HG02623 (cell line): ENCODE measurements at regions not wholly inside any gene's neighbourhood (a gene's known extent, or its start where the extent isn't known, plus 50 kb on each side); places are given as distances from the start of the nearest gene placed in this dataset.
"Not testable (repeated sequence)": the region's sequence is repeated elsewhere in the genome, so short reads cannot be mapped to it uniquely, and the experiment has no call there.

ENCODE experiments used
- ATAC-seq: cut with Tn5 transposase; IDR thresholded peaks from one replicate; pipeline ENCODE4 v1.9.1; 2021; ENCODE audit warnings: moderate library complexity; ENCODE audit not compliant: unreplicated experiment

DNA sequence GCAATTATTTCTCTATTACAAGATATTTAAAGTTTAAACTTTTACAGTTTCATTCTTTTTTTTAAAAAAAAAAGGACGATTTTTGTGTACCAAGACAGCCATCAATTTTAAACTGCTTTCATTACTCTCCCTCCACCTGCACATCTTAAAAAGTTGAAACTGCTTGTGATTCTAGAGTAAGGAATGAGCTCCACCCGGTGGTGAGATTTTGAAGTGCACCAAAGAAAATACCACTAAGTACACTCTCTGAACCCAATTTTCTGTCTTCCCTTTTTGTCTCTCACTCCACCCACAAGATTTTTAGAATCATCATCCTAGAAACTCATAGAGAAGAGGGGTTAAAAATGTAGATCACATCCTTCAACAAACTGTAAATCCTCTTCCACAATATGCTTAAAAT, 91.3 kb upstream of the WDR44 start:
- ATAC-seq, result no peak

DNA sequence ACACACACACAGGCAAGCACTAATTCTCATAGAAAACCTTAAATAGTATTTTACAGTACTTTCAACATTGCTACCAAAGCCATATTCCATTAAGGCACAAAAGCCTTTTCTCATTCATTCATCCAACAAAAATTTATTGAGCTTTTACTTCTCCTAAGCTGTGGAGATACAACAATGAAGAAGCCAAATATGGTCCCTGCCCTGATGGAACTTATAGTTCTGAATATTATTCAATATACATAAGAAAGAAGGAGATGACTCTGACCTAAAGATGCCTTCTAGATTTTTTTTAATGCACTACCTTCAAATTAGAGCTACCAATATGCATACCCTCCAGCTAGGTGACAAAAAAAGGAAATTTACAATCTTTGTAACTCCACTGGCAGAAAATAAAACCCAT, 90.0 kb upstream of the WDR44 start:
- ATAC-seq, result no peak

DNA sequence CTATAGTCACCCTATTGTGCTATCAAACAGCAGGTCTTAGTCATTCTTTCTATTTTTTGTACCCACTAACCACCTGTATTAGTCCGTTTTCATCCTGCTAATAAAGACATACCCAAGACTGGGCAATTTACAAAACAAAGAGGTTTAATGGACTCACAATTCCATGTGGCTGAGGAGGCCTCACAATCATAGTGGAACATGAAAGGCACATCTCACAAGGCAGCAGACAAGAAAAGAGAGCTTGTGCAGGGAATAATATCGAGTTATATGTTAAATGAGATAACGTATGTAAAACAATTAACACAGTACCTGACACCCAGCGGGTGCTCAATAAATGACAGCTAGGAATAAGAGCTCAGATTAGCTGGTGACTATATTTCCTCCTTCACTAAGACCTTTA, 88.1 kb upstream of the WDR44 start:
- ATAC-seq, result no peak

DNA sequence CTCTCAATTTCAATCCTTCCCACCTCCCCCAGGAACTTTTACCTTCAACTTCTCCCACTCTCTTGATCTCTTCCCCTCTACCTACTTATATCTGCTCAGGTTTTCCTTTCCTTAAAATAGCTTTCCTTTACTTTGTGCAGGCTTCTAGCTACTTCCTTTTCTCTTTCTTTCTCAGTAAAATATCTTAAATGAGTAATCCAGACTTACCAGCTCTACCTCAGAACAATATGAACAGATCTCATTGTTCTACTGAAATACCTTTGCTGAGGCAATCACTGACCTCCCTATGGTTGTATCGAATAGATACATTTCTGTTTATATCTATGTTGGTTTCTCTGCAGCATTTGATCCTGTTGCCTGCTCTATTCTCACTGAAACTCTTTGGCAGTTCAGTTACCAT, 86.7 kb upstream of the WDR44 start:
- no peak for ATAC-seq

DNA sequence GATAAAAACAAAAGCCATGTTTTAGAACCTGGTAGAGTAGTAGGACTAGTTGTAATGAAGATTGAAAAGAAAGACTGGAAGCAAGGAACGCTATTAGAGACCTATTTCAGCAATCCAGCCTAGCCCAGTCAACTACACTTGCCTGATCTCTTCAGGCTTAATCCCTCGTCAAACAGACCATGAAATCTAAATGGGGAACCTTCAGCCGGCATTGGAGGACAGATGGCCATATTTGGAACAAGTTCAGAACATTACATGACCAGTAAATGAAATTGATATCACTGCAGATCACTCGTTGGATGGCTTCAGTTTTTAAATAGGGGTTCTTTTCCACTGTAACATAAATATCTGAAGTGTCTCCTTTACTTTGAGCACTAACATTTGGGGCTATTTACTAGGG, 84.8 kb upstream of the WDR44 start:
- no peak for ATAC-seq

DNA sequence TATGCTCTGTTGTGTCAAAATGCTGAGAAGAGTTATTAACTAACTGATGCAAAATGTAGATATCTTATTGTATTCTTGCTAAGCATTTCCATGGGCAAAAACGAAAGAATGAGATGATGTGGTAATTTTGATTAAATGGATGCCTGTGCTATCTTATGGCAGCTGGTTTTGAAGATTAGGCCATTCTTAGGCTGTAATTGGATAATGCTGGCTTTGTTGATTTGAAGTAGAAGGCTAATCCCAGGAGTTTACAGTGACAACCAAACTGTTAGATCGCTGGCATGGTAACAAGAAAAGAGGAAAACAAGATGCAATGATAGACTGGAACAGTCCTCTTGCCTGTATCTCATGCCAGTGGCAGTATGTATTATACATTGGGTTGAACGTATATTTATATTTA, 74.1 kb upstream of the WDR44 start:
- ATAC-seq, result no peak

DNA sequence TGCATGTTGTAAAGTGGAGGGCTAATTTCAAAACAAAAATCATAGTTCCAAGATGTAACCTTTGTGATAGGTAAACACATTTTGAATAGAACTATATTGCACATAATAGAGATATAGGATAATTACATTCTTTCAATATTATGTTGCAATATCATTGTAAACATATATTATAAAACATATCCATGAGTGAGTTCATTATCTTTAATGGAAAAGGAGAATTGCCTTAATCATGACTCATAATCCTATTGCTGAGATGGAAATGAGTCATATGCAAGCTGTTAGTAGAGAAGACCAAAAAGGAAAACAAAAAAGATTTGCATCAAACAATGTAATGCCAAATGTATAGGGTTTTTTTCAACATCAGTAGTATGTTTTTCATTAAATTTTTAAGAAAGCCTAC, 73.7 kb upstream of the WDR44 start:
- no peak for ATAC-seq

DNA sequence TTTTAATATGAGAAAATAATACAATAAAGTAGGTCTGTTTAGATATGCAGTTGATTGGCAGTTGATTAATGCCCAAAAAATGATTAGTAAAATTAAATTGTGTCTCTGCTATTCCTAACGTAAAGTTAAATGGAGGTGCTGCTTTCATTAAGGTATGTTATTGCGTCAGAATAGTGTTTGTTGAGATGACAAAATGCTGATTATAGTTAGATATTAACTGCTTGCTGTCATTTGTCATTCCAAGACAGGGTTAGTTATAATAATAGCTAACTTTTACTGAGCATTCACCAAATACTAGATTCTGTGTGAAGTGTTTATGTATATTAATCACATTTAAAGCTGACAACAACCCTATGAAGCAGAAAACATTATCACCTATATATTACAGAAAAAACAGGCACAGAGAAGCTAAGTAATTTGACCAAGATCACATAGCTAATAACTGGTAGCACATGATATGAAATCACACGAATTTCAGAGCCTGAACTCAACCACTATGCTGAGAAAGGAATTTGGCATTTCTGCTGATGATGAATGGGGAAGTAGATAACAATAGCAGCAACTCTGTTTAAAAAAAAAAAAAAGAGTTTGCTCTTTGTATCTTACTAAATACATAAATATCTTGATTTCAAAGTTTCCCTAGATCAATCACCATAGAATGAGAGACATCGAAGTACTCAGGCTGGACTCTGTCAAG, 59.7 kb upstream of the WDR44 start:
- no peak for ATAC-seq

DNA sequence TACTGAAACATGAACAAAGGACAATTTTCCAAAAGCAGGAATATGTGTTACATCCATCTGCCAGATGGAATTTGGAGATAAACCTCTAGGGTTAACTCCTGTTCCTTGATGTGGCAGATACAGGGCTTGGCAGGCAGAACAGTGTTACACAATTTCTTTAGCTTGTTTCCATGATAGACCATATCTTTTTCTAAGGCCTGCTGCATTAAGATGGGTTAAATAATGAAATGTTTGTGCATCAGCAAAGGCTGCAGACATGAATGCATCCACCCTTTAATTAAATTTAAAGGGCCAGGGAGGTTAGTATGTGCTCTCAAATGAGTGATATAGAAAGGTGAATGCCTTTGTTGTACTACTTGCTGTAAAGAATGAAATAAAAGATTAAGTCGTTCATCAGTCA, 50.1 kb upstream of the WDR44 start:
- not testable (repeated sequence) for ATAC-seq
